Endothelial cell of umbilical vein (primary cell): ENCODE measurements at regions not wholly inside any gene's neighbourhood (a gene's known extent, or its start where the extent isn't known, plus 50 kb on each side); places are given as distances from the start of the nearest gene placed in this dataset.

ENCODE experiments used
- BruUV-seq: library from RNA; stranded (reverse); fragments of 400-500 nt; replicated peaks from 2 replicates; lab custom pipeline; 2021; lab: Mats Ljungman, UMichigan
- CTCF ChIA-PET: fragments of 300-600, 350-600 bp; sonication (Branson Sonifier 250); formaldehyde crosslinking; loops from one replicate; lab custom pipeline; 2021; ENCODE audit warnings: antibody characterized with exemption, inconsistent platforms; lab: Charles Lee
- POLR2A ChIA-PET: fragments of 300-600, 350-600 bp; sonication (Branson Sonifier 250); formaldehyde crosslinking; loops from one replicate; lab custom pipeline; 2021; ENCODE audit warnings: antibody characterized with exemption, inconsistent platforms; lab: Charles Lee
- DNase-seq: peaks from one replicate; pipeline ENCODE4 v3.0.0-alpha.2; 2011; ENCODE audit warnings: low read depth, low spot score
- FAIRE-seq: peaks from 2 replicates; lab custom pipeline; 2011; peaks lifted over from hg19 to GRCh38; lab: Jason Lieb, UNC
- H2AFZ ChIP-seq: 2 replicates; pipeline ENCODE4 v1.6.0; 2012; ENCODE audit warnings: low read depth, low read length, control low read depth, inconsistent platforms
- H3K27ac ChIP-seq: 2 replicates; pipeline ENCODE4 v1.5.1; 2011; ENCODE audit warnings: low read depth, mild to moderate bottlenecking, control low read depth, low read length, moderate library complexity; ENCODE audit not compliant: insufficient read depth
- H3K27me3 ChIP-seq, 2 experiments: 2 replicates each; pipeline versions ENCODE4 v1.6.0 to v1.6.1; 2011; ENCODE audit warnings: low read length in 2 of 2, mixed read lengths in 1 of 2; ENCODE audit not compliant: control insufficient read depth in 2 of 2, insufficient read depth in 2 of 2
- H3K36me3 ChIP-seq, 2 experiments: 2 replicates in 1 of 2; 3 replicates in 1 of 2; pipeline ENCODE4 v1.5.1; 2011; ENCODE audit warnings: low read length in 2 of 2, mild to moderate bottlenecking in 1 of 2, moderate library complexity in 1 of 2; ENCODE audit not compliant: control insufficient read depth in 2 of 2, insufficient read depth in 2 of 2; ENCODE audit errors: extremely low read depth in 1 of 2
- H3K4me1 ChIP-seq: 3 replicates; pipeline ENCODE4 v1.5.1; 2011; ENCODE audit warnings: mild to moderate bottlenecking, low read length; ENCODE audit not compliant: control insufficient read depth, insufficient read depth; ENCODE audit errors: extremely low read depth
- H3K4me2 ChIP-seq: 2 replicates; pipeline ENCODE4 v1.6.1; 2011; ENCODE audit warnings: low read length, control low read depth, mixed read lengths; ENCODE audit not compliant: insufficient read depth
- H3K4me3 ChIP-seq, 3 experiments: fragments of 200-600 bp in 1 of 3; sonication (generic), shearing (Covaris generic) in 1 of 3; replicated peaks in 1 of 3; 2 replicates each; pipeline ENCODE4 v1.5.1; 2011 to 2016; ENCODE audit warnings: control low read depth in 3 of 3, low read length in 3 of 3, mild to moderate bottlenecking in 2 of 3, inconsistent platforms in 1 of 3, low read depth in 1 of 3, moderate library complexity in 1 of 3; ENCODE audit not compliant: insufficient read depth in 1 of 3
- H3K79me2 ChIP-seq: 2 replicates; pipeline ENCODE4 v1.6.0; 2012; ENCODE audit warnings: low read length, inconsistent platforms; ENCODE audit not compliant: control insufficient read depth, insufficient read depth
- H3K9ac ChIP-seq: replicated peaks from 2 replicates; pipeline ENCODE3; 2011; ENCODE audit warnings: low read length, control low read depth; ENCODE audit not compliant: insufficient read depth; ENCODE audit errors: extremely low read depth
- H3K9me1 ChIP-seq: replicated peaks from 3 replicates; pipeline ENCODE4 v1.6.0; 2011; ENCODE audit warnings: mild to moderate bottlenecking, low read length; ENCODE audit not compliant: control insufficient read depth, insufficient read depth; ENCODE audit errors: extremely low read depth
- H3K9me3 ChIP-seq: replicated peaks from 2 replicates; pipeline ENCODE4 v1.5.1; 2012; ENCODE audit warnings: low read length, inconsistent platforms; ENCODE audit not compliant: control insufficient read depth, insufficient read depth
- H4K20me1 ChIP-seq: replicated peaks from 2 replicates; pipeline ENCODE3; 2011; ENCODE audit warnings: mild to moderate bottlenecking, low read length; ENCODE audit not compliant: control insufficient read depth, insufficient read depth; ENCODE audit errors: extremely low read depth
- CTCF ChIP-seq, 2 donors: IDR thresholded peaks; 1 replicate in 1 of 2; 2 replicates in 1 of 2; pipeline ENCODE4 v1.5.1; 2011; ENCODE audit warnings: low read length in 2 of 2, mild to moderate bottlenecking in 2 of 2, moderate library complexity in 2 of 2, control low read depth in 1 of 2, inconsistent platforms in 1 of 2, low read depth in 1 of 2; ENCODE audit not compliant: insufficient read depth in 1 of 2; ENCODE audit errors: extremely low read depth in 1 of 2
- EZH2 ChIP-seq: IDR thresholded peaks from 2 replicates; pipeline ENCODE4 v1.6.1; 2012; ENCODE audit warnings: borderline replicate concordance, low read depth, mild to moderate bottlenecking, moderate library complexity, low read length, inconsistent platforms; ENCODE audit not compliant: severe bottlenecking
- FOS ChIP-seq: IDR thresholded peaks from 2 replicates; pipeline ENCODE4 v1.6.1; 2011; ENCODE audit warnings: mild to moderate bottlenecking, low read length, moderate library complexity, borderline replicate concordance; ENCODE audit not compliant: insufficient read depth
- GATA2 ChIP-seq: IDR thresholded peaks from 2 replicates; pipeline ENCODE4 v1.7.0; 2011; ENCODE audit warnings: low read depth, mild to moderate bottlenecking, moderate library complexity, mixed read lengths, low read length; ENCODE audit not compliant: insufficient read length, insufficient read depth
- JUN ChIP-seq: IDR thresholded peaks from 2 replicates; pipeline ENCODE4 v1.6.1; 2011; ENCODE audit warnings: borderline replicate concordance, low read depth; ENCODE audit not compliant: insufficient read length, insufficient read depth
- MAX ChIP-seq: IDR thresholded peaks from 2 replicates; pipeline ENCODE4 v1.6.1; 2011; ENCODE audit not compliant: insufficient read depth, insufficient read length
- MYC ChIP-seq: IDR thresholded peaks from one replicate; pipeline ENCODE4 v1.6.1; 2011; ENCODE audit warnings: mild to moderate bottlenecking, low read depth, low read length
- POLR2A ChIP-seq: IDR thresholded peaks from 2 replicates; pipeline ENCODE4 v1.6.1; 2012; ENCODE audit warnings: low read depth, mild to moderate bottlenecking, control low read depth, low read length
- POLR2AphosphoS5 ChIP-seq: IDR thresholded peaks from 2 replicates; pipeline ENCODE4 v1.6.1; 2012; ENCODE audit warnings: low read depth, mild to moderate bottlenecking, control low read depth, low read length, moderate library complexity; ENCODE audit not compliant: insufficient read depth
- dilution Hi-C: fragments of 300-500 bp; cut with MboI; formaldehyde crosslinking; loops from one replicate; pipeline ENCODE4 v1.15.0; 2019; ENCODE audit warnings: low sequenced_read_pairs; ENCODE audit not compliant: extremely low pct_ligation_motif_present
- intact Hi-C: fragments of 100-400 bp; cut with micrococcal nuclease; formaldehyde crosslinking; loops from one replicate; pipeline ENCODE4 v1.10.0; 2022

- ChIA-PET CTCF (no interaction called here), POLR2A (no interaction called here)
- Histone ChIP-seq H3K27ac (no peak overlapping the region), H3K9ac (no peak overlapping the region), H3K4me2 (no peak overlapping the region), H3K79me2 (no peaks in the 10 kb centered on the region), H3K9me1 (no peaks in the 10 kb centered on the region), H3K4me1 (no peaks in the 10 kb centered on the region), H3K9me3 (no peaks in the 10 kb centered on the region), H3K27me3 (no peaks in the 10 kb centered on the region), H2AFZ (no peak overlapping the region), H4K20me1 (no peaks in the 10 kb centered on the region), H3K4me3 (no peak overlapping the region), H3K36me3 (no peaks in the 10 kb centered on the region)
- DNase-seq (no peak), FAIRE-seq (no peak)
- intact Hi-C loops: no loop called here
- TF ChIP-seq FOS (no peak), JUN (no peak), EZH2 (no peak), MYC (no peak)
- dilution Hi-C loops: no loop called here
- no TSS peak for BruUV-seq
Observed at GRCh38 chr18:71075147-71075546, 786.3 kb downstream of the SOCS6 start.

GRCh38 chr18:71068338-71068737, 779.5 kb downstream of the SOCS6 start:
- Histone ChIP-seq H3K4me3 (no peak overlapping the region), H4K20me1 (no peaks in the 10 kb centered on the region), H3K4me1 (peaks cover 5% of the 10 kb centered on the region), H3K9ac (no peak overlapping the region), H3K4me2 (no peak overlapping the region), H3K27ac (no peak overlapping the region), H3K27me3 (no peaks in the 10 kb centered on the region), H3K79me2 (no peaks in the 10 kb centered on the region), H3K9me1 (no peaks in the 10 kb centered on the region), H3K36me3 (no peaks in the 10 kb centered on the region), H3K9me3 (no peaks in the 10 kb centered on the region), H2AFZ (peak overlapping the region; percentile 54)
- dilution Hi-C loops: no loop called here
- intact Hi-C loops: no loop called here
- FAIRE-seq (no peak), DNase-seq (peak; percentile 28)
- ChIA-PET CTCF (interaction anchor here (0.9 to 2.5 kb wide), 4 partner anchors 10 to 254 kb away, joined by 3 to 12 read pairs (median 4); no protein-coding TSS in a partner anchor), POLR2A (no interaction called here)
- BruUV-seq: no TSS peak
- TF ChIP-seq FOS: no peak
- no peak for TF ChIP-seq EZH2
- TF ChIP-seq MAX: no peak
- TF ChIP-seq POLR2A: no peak
- TF ChIP-seq JUN: no peak
- TF ChIP-seq CTCF (IDR thresholded peaks at IDR 0.05; ENCODE audit: extremely low read depth in 1 of 2, insufficient read depth in 1 of 2, low read depth in 1 of 2, low read length in 2 of 2): no peak
- TF ChIP-seq POLR2AphosphoS5: no peak
- no peak for TF ChIP-seq GATA2
- no peak for TF ChIP-seq MYC
